GM21717 (cell line): ENCODE measurements at regions not wholly inside any gene's neighbourhood (a gene's known extent, or its start where the extent isn't known, plus 50 kb on each side); places are given as distances from the start of the nearest gene placed in this dataset.
"Not testable (repeated sequence)": the region's sequence is repeated elsewhere in the genome, so short reads cannot be mapped to it uniquely, and the experiment has no call there.

ENCODE experiments used
- ATAC-seq: cut with Tn5 transposase; IDR thresholded peaks from one replicate; pipeline ENCODE4 v1.9.1; 2021; ENCODE audit warnings: mild to moderate bottlenecking, moderate library complexity; ENCODE audit not compliant: unreplicated experiment

- peak; percentile 53 for ATAC-seq
Observed at GRCh38 chr3:159260049-159260662, 458.3 kb downstream of the MFSD1 start.

- not testable (repeated sequence) for ATAC-seq
Observed at GRCh38 chr3:159261333-159261732, 459.5 kb downstream of the MFSD1 start.

GRCh38 chr3:159263750-159264553 is 462.1 kb downstream of the MFSD1 start:
- no peak for ATAC-seq

- ATAC-seq: no peak
Observed at GRCh38 chr3:159265705-159266104, 463.9 kb downstream of the MFSD1 start.

GRCh38 chr3:159266779-159267178 is 464.9 kb downstream of the MFSD1 start:
- no peak for ATAC-seq

GRCh38 chr3:159271799-159272512 is 470.1 kb downstream of the MFSD1 start:
- ATAC-seq: no peak

GRCh38 chr3:159273070-159273469 is 471.2 kb downstream of the MFSD1 start:
- no peak for ATAC-seq

- no peak for ATAC-seq
Observed at GRCh38 chr3:159273608-159274007, 471.8 kb downstream of the MFSD1 start.

GRCh38 chr3:159275741-159276140 is 473.9 kb downstream of the MFSD1 start:
- no peak for ATAC-seq

GRCh38 chr3:159277814-159278213 is 476.0 kb downstream of the MFSD1 start:
- ATAC-seq: no peak

GRCh38 chr3:159280386-159281191 is 478.7 kb downstream of the MFSD1 start:
- ATAC-seq: no peak

GRCh38 chr3:159293493-159293892 is 491.6 kb downstream of the MFSD1 start:
- no peak for ATAC-seq

GRCh38 chr3:159301961-159302360 is 500.1 kb downstream of the MFSD1 start:
- no peak for ATAC-seq

GRCh38 chr3:159305017-159305416 is 503.2 kb downstream of the MFSD1 start:
- ATAC-seq: no peak

GRCh38 chr3:159316706-159317105 is 514.9 kb downstream of the MFSD1 start:
- not testable (repeated sequence) for ATAC-seq

GRCh38 chr3:159319156-159319555 is 517.3 kb downstream of the MFSD1 start:
- no peak for ATAC-seq

GRCh38 chr3:159322322-159322939 is 520.6 kb downstream of the MFSD1 start:
- ATAC-seq: no peak

GRCh38 chr3:159323848-159324247 is 522.0 kb downstream of the MFSD1 start:
- ATAC-seq: no peak

- no peak for ATAC-seq
Observed at GRCh38 chr3:159326998-159327397, 525.1 kb downstream of the MFSD1 start.

GRCh38 chr3:159332535-159333099 is 530.8 kb downstream of the MFSD1 start:
- ATAC-seq: no peak
